Gastroesophageal sphincter (tissue), 4 donors: ENCODE measurements at regions not wholly inside any gene's neighbourhood (a gene's known extent, or its start where the extent isn't known, plus 50 kb on each side); places are given as distances from the start of the nearest gene placed in this dataset.

ENCODE experiments used
- ATAC-seq: fragments of 150-250 bp; one replicate; pipeline ENCODE4 v1.9.1; 2016; ENCODE audit warnings: mild to moderate bottlenecking, moderate library complexity
- H3K27ac ChIP-seq, 4 donors: fragments of 200-600 bp; sonication (generic) in 3 of 4; 1 replicate in 3 of 4; 2 replicates in 1 of 4; pipeline ENCODE4 v1.5.1; 2016 to 2019
- H3K27me3 ChIP-seq: fragments of 200-600 bp; sonication (generic); one replicate; pipeline ENCODE4 v1.5.1; 2019
- H3K36me3 ChIP-seq, 2 donors: fragments of 200-600 bp; sonication (generic); one replicate each; pipeline ENCODE4 v1.5.1; 2019; ENCODE audit warnings: control low read depth in 1 of 2
- H3K4me1 ChIP-seq, 3 donors: fragments of 200-600 bp; sonication (generic); 1 replicate in 2 of 3; 2 replicates in 1 of 3; pipeline ENCODE4 v1.5.1; 2016 to 2019; ENCODE audit warnings: control low read depth in 2 of 3
- H3K4me3 ChIP-seq, 2 donors: fragments of 200-600 bp; sonication (generic); one replicate each; pipeline ENCODE4 v1.5.1; 2019; ENCODE audit warnings: mild to moderate bottlenecking in 1 of 2, moderate library complexity in 1 of 2
- H3K9me3 ChIP-seq, 3 donors: fragments of 200-600 bp; sonication (generic); one replicate each; pipeline ENCODE4 v1.5.1; 2017 to 2019; ENCODE audit warnings: control low read depth in 2 of 3
- CTCF ChIP-seq, 4 experiments: fragments of 200-600 bp in 2 of 4; fragments of 450-650 bp in 2 of 4; sonication (generic) in 1 of 4; IDR thresholded peaks; one replicate each; pipeline ENCODE4 v1.5.1; 2017 to 2019; ENCODE audit warnings: antibody characterized with exemption in 4 of 4, mild to moderate bottlenecking in 2 of 4, moderate library complexity in 2 of 4
- EP300 ChIP-seq: sonication (generic); formaldehyde crosslinking; IDR thresholded peaks from one replicate; pipeline ENCODE4 v1.6.1; 2017; ENCODE audit warnings: antibody characterized with exemption, mild to moderate bottlenecking
- POLR2A ChIP-seq, 2 donors: fragments of 450-650 bp; IDR thresholded peaks; one replicate each; pipeline ENCODE4 v1.6.1; 2017; ENCODE audit warnings: antibody characterized with exemption in 2 of 2, mild to moderate bottlenecking in 2 of 2, moderate library complexity in 1 of 2
- POLR2AphosphoS5 ChIP-seq: sonication (generic); formaldehyde crosslinking; IDR thresholded peaks from one replicate; pipeline ENCODE4 v1.6.1; 2017; ENCODE audit warnings: antibody characterized with exemption
- WGBS, 2 donors: methylation state at CpG; one replicate each; pipeline ENCODE4 v1.1.5; 2018; ENCODE audit warnings: low coverage in 1 of 2; 5-methylcytosine and 5-hydroxymethylcytosine counted together

- Histone ChIP-seq H3K27me3 (no peaks in the 10 kb centered on the region), H3K4me1 (no peaks in the 10 kb centered on the region), H3K27ac (no peak overlapping the region), H3K36me3 (no peaks in the 10 kb centered on the region), H3K4me3 (no peak overlapping the region), H3K9me3 (no peaks in the 10 kb centered on the region)
- WGBS, 2 donors: 79 to 100% methylated on average over 1 to 2 of the region's 2 CpGs
- TF ChIP-seq POLR2AphosphoS5 (no peak), CTCF (IDR thresholded peaks at IDR 0.05) (no peak), POLR2A (IDR thresholded peaks at IDR 0.05) (no peak), EP300 (no peak)
- no peak for ATAC-seq
Measured at GRCh38 chr9:124205686-124206352, 51.9 kb upstream of the NEK6 start.

GRCh38 chr9:124206391-124206790 is 51.4 kb upstream of the NEK6 start:
- ATAC-seq: no peak
- H3K27ac ChIP-seq: no peak overlapping the region
- no peak overlapping the region for H3K4me3 ChIP-seq
- 92 to 100% methylated on average over 1 to 2 of the region's 2 CpGs for WGBS, 2 donors
- no peaks in the 10 kb centered on the region for H3K4me1 ChIP-seq
- no peaks in the 10 kb centered on the region for H3K27me3 ChIP-seq
- H3K9me3 ChIP-seq: no peaks in the 10 kb centered on the region
- H3K36me3 ChIP-seq: no peaks in the 10 kb centered on the region
- TF ChIP-seq POLR2AphosphoS5 (no peak), POLR2A (IDR thresholded peaks at IDR 0.05) (no peak), CTCF (IDR thresholded peaks at IDR 0.05) (no peak), EP300 (no peak)
